ENCODE measurements at regions not wholly inside any gene's neighbourhood (a gene's known extent, or its start where the extent isn't known, plus 50 kb on each side); places are given as distances from the start of the nearest gene placed in this dataset.

DNA sequence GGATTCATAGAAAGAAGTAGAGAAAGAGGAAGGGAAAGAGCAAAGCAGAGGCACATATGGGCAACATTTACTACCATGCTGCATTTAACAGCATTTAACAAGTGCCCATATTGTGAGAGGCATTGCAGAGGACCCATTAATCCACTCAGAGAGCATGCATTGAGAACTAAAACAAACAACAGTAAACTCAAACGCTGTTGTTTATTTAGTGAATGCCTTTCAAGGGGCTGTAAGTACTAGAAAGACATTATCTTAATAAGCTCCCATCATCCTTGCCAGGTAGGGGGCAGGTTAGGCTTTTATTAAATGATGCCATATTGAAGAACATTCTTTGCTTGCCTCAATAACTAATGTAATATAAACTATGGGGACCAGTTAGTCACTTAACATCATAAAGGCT, 254.3 kb upstream of the DAB1 start:
- TF ChIP-seq, protein P1, sequence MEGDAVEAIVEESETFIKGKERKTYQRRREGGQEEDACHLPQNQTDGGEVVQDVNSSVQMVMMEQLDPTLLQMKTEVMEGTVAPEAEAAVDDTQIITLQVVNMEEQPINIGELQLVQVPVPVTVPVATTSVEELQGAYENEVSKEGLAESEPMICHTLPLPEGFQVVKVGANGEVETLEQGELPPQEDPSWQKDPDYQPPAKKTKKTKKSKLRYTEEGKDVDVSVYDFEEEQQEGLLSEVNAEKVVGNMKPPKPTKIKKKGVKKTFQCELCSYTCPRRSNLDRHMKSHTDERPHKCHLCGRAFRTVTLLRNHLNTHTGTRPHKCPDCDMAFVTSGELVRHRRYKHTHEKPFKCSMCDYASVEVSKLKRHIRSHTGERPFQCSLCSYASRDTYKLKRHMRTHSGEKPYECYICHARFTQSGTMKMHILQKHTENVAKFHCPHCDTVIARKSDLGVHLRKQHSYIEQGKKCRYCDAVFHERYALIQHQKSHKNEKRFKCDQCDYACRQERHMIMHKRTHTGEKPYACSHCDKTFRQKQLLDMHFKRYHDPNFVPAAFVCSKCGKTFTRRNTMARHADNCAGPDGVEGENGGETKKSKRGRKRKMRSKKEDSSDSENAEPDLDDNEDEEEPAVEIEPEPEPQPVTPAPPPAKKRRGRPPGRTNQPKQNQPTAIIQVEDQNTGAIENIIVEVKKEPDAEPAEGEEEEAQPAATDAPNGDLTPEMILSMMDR (conservative IDR thresholded peaks at IDR 0.05 in 1 of 2, IDR thresholded peaks at IDR 0.05 in 1 of 2; ENCODE audit: extremely low read depth in 1 of 2, insufficient read depth in 1 of 2, low read depth in 1 of 2, low read length in 2 of 2): no peak
- no peak for TF ChIP-seq EZH2 (IDR thresholded peaks at IDR 0.05; ENCODE audit: borderline replicate concordance, low read length)

Data from mammary epithelial cell (primary cell).